ENCODE measurements at regions not wholly inside any gene's neighbourhood (a gene's known extent, or its start where the extent isn't known, plus 50 kb on each side); places are given as distances from the start of the nearest gene placed in this dataset.

DNA sequence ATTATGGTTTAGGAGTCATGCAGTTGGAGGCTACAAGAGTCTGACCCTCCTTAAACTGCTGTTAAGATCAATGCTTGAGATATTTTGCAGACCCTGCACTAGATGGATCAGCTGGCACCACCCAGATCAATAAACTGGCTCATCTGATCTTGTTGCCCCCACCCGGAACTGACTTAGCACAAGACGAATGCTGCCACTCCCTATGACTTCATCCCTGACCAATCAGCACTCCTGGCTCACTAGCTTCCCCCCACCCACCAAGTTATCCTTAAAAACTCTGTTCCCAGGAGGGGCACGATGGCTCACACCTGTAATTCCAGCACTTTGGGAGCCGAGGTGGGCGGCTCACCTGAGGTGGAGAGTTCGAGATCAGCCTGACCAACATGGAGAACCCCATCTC is 594.0 kb downstream of the NTRK3 start:
- no peak overlapping the region for H2BK20ac ChIP-seq (ENCODE audit: low read depth, low read length)
- no peak overlapping the region for H2BK5ac ChIP-seq (ENCODE audit: low read depth, low read length, poor library complexity, severe bottlenecking)
- ChIA-PET CTCF (no interaction called here), POLR2A (ENCODE audit: unreplicated experiment) (no interaction called here)
- H2BK120ac ChIP-seq (ENCODE audit: low read depth, low read length) = no peak overlapping the region
- BruUV-seq (replicated peaks) = no TSS peak
- in situ Hi-C loops (cut with MboI; ENCODE audit: low sequenced_read_pairs) = no loop called here
- no peak overlapping the region for H2AK5ac ChIP-seq (ENCODE audit: low read depth, low read length)
- H3K14ac ChIP-seq (replicated peaks; ENCODE audit: low read depth, low read length) = no peak overlapping the region
- no peak for ATAC-seq (ENCODE audit: low read depth)
- H3K18ac ChIP-seq (ENCODE audit: low read depth, low read length) = no peak overlapping the region
- no peak overlapping the region for H4K8ac ChIP-seq (ENCODE audit: low read depth in 2 of 2, low read length in 2 of 2)
- no peaks in the 10 kb centered on the region for H4K20me1 ChIP-seq (ENCODE audit: insufficient read depth, low read length)
- no peaks in the 10 kb centered on the region for H3K4me1 ChIP-seq (ENCODE audit: control insufficient read depth, insufficient read depth, low read length)
- no peaks in the 10 kb centered on the region for H3K79me1 ChIP-seq (ENCODE audit: low read depth in 1 of 2, low read length in 2 of 2)
- no peaks in the 10 kb centered on the region for H3K27me3 ChIP-seq (ENCODE audit: control insufficient read depth, insufficient read depth, low read length)
- H2AFZ ChIP-seq (replicated peaks; ENCODE audit: low read length, poor library complexity) = no peak overlapping the region
- peaks cover 6% of the 10 kb centered on the region; the same call in 1 of the 2 replicates for H3K9me3 ChIP-seq (ENCODE audit: control insufficient read depth, insufficient read depth, low read length)
- no peak overlapping the region for H3K56ac ChIP-seq (ENCODE audit: extremely low read depth, insufficient read depth, low read length)
- no peak overlapping the region for H4K91ac ChIP-seq (ENCODE audit: insufficient read depth, low read depth, low read length)
- no peaks in the 10 kb centered on the region for H3K36me3 ChIP-seq (ENCODE audit: control insufficient read depth, insufficient read depth, low read length)
- intact Hi-C loops (cut with micrococcal nuclease) = no loop called here
- TF ChIP-seq FOS (IDR thresholded peaks at IDR 0.05; ENCODE audit: low read depth, low read length) = no peak
- TF ChIP-seq RFX5 (IDR thresholded peaks at IDR 0.05; ENCODE audit: low read depth, low read length) = no peak
- TF ChIP-seq MAZ (IDR thresholded peaks at IDR 0.05; ENCODE audit: borderline replicate concordance, low read depth, low read length) = no peak
- TF ChIP-seq, protein P1, sequence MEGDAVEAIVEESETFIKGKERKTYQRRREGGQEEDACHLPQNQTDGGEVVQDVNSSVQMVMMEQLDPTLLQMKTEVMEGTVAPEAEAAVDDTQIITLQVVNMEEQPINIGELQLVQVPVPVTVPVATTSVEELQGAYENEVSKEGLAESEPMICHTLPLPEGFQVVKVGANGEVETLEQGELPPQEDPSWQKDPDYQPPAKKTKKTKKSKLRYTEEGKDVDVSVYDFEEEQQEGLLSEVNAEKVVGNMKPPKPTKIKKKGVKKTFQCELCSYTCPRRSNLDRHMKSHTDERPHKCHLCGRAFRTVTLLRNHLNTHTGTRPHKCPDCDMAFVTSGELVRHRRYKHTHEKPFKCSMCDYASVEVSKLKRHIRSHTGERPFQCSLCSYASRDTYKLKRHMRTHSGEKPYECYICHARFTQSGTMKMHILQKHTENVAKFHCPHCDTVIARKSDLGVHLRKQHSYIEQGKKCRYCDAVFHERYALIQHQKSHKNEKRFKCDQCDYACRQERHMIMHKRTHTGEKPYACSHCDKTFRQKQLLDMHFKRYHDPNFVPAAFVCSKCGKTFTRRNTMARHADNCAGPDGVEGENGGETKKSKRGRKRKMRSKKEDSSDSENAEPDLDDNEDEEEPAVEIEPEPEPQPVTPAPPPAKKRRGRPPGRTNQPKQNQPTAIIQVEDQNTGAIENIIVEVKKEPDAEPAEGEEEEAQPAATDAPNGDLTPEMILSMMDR (conservative IDR thresholded peaks at IDR 0.05; ENCODE audit: low read depth, low read length) = no peak
- TF ChIP-seq, protein P2, sequence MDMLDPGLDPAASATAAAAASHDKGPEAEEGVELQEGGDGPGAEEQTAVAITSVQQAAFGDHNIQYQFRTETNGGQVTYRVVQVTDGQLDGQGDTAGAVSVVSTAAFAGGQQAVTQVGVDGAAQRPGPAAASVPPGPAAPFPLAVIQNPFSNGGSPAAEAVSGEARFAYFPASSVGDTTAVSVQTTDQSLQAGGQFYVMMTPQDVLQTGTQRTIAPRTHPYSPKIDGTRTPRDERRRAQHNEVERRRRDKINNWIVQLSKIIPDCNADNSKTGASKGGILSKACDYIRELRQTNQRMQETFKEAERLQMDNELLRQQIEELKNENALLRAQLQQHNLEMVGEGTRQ (IDR thresholded peaks at IDR 0.05; ENCODE audit: low read depth, low read length) = no peak
- TF ChIP-seq RAD21 (IDR thresholded peaks at IDR 0.05; ENCODE audit: low read length) = no peak
- TF ChIP-seq MAFK (IDR thresholded peaks at IDR 0.05; ENCODE audit: low read depth, low read length) = no peak
- TF ChIP-seq NFE2L2 (IDR thresholded peaks at IDR 0.05; ENCODE audit: low read depth, low read length) = no peak
- TF ChIP-seq MXI1 (IDR thresholded peaks at IDR 0.05; ENCODE audit: borderline replicate concordance, low read depth, low read length) = no peak
- H2AK9ac ChIP-seq (replicated peaks; ENCODE audit: low read depth, low read length, poor library complexity) = no peak overlapping the region
- H3K4me2 ChIP-seq (ENCODE audit: low read depth, low read length) = no peak overlapping the region
- H3K27ac ChIP-seq (ENCODE audit: insufficient read depth, low read length) = no peak overlapping the region
- DNase-seq = no peak
- no peak overlapping the region for H3K4me3 ChIP-seq (ENCODE audit: insufficient read depth, low read depth, low read length)
- no peak overlapping the region for H2BK15ac ChIP-seq (ENCODE audit: low read depth, low read length)
- no peak overlapping the region for H3K9ac ChIP-seq (ENCODE audit: low read depth, low read length)
- H3K23ac ChIP-seq (ENCODE audit: low read depth, low read length) = no peak overlapping the region
- 80% methylated on average over 2 of the region's 6 CpGs; no CpG with 5 or more reads in 1 of the 2 experiments for WGBS, 2 experiments (ENCODE audit: extremely low coverage in 2 of 2, insufficient read length in 1 of 2)
- no peaks in the 10 kb centered on the region for H3K9me1 ChIP-seq (ENCODE audit: insufficient read depth, low read length)
- dilution Hi-C loops (cut with HindIII; ENCODE audit: low sequenced_read_pairs, unreplicated experiment) = no loop called here
- H4K5ac ChIP-seq (ENCODE audit: low read depth, low read length) = no peak overlapping the region
- no peak overlapping the region for H3K4ac ChIP-seq (ENCODE audit: low read depth, low read length)
